ENCODE measurements at regions not wholly inside any gene's neighbourhood (a gene's known extent, or its start where the extent isn't known, plus 50 kb on each side); places are given as distances from the start of the nearest gene placed in this dataset.

DNA sequence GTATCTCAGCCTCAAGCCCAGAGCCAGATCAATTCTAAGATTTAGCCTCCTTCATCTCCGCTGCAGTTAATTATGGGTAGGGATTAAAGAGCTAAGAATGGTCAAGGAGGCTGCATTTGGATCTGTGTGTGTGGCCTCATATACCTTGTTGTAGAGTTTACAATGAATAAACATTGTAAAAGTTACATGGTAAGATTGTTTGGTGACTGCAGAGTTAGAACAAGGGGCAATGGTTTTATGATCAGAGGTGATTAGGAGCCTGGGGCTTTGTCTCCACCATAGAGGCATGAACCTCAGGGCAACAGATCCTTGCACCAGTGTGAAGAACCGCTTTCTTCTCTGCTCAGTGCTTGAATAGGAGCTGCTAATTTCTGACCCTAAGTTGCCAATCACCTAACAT is 77.0 kb upstream of the MARK1 start:
- TF ChIP-seq POLR2A (IDR thresholded peaks at IDR 0.05), result no peak
- TF ChIP-seq, protein P1, sequence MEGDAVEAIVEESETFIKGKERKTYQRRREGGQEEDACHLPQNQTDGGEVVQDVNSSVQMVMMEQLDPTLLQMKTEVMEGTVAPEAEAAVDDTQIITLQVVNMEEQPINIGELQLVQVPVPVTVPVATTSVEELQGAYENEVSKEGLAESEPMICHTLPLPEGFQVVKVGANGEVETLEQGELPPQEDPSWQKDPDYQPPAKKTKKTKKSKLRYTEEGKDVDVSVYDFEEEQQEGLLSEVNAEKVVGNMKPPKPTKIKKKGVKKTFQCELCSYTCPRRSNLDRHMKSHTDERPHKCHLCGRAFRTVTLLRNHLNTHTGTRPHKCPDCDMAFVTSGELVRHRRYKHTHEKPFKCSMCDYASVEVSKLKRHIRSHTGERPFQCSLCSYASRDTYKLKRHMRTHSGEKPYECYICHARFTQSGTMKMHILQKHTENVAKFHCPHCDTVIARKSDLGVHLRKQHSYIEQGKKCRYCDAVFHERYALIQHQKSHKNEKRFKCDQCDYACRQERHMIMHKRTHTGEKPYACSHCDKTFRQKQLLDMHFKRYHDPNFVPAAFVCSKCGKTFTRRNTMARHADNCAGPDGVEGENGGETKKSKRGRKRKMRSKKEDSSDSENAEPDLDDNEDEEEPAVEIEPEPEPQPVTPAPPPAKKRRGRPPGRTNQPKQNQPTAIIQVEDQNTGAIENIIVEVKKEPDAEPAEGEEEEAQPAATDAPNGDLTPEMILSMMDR (IDR thresholded peaks at IDR 0.05), result no peak

Measured in esophagus squamous epithelium (tissue), 4 donors.